NCI-H510A treated with DMSO at 0.1 percent for 48 hours (cell line): ENCODE measurements at regions not wholly inside any gene's neighbourhood (a gene's known extent, or its start where the extent isn't known, plus 50 kb on each side); places are given as distances from the start of the nearest gene placed in this dataset.

Source experiments
- DNase-seq: peaks from one replicate; lab custom pipeline; 2025; lab: John Stamatoyannopoulos, UW

- no peak for DNase-seq
Observed at GRCh38 chr10:130867446-130868194, 443.9 kb downstream of the TCERG1L start.

GRCh38 chr10:130869179-130869841 is 442.2 kb downstream of the TCERG1L start:
- DNase-seq, result no peak

DNA sequence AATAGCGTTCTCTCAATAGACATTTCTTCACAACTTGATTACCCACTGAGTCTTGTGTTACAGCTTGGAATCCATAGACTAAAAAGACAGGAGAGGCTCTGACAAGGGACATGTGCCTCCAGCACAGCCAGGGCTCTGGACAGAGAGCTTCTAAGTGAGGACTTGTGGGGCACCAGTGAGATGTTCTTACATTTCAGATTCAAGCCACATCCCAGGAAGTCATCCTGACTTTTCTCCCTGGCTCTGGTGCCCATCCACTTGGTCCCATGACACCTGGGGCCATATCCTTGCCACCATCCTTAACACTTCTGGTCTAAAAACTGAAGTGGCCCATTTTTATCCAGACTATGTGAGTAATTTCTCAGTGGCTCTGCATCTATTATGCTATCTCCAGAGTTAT is 440.1 kb downstream of the TCERG1L start:
- no peak for DNase-seq

GRCh38 chr10:130873636-130874035 is 437.9 kb downstream of the TCERG1L start:
- no peak for DNase-seq

- DNase-seq, result no peak
Observed at GRCh38 chr10:130875116-130875515, 436.4 kb downstream of the TCERG1L start.

DNA sequence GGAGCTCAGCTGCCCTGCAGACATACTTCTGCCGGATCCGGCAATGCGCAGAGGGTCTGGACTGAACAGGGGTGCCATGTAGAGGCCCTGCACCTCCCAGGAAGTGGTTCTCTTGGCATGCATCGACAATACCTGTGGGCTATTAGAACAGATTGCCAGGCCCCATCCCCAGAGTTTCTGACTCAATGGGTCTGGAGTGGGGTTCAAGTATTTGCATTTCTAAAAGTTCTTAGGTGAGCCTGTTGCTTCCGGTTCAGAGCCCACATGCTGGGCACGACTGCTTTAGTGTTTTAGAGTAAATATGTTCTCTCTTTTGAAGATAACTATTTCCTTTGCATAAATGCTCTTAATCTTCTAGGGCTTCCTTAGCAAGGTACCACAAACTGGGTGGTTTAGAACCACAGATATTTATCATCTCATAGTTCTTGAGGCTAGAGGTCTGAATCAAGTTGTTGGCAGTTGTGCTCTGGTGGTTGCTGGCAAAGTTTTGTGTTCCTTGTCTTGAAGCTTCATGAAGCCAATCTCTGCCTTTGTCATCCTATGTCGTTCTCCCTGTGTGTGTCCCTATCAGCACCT is 435.5 kb downstream of the TCERG1L start:
- DNase-seq, result no peak

GRCh38 chr10:130877126-130877525 is 434.4 kb downstream of the TCERG1L start:
- no peak for DNase-seq

- DNase-seq, result no peak
Observed at GRCh38 chr10:130878131-130878530, 433.4 kb downstream of the TCERG1L start.

DNA sequence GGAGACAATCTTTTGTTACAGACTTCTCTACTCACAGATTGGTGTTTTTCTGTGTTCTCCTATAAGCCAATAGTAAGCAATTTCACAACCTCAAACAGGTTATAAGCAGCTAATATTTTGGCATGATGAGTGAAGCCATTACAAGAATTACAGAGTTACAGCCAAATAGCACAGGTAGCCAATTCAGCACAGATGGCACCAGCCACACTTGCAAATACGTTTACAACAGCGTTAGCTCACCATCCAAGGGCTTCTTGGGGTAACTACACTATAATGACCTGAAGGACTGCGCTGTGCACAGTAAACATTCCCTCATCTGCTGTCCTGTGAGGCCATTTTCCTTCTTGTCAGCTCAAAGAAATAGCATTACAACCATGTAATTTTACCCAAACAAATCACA is 428.6 kb downstream of the TCERG1L start:
- DNase-seq, result no peak

DNA sequence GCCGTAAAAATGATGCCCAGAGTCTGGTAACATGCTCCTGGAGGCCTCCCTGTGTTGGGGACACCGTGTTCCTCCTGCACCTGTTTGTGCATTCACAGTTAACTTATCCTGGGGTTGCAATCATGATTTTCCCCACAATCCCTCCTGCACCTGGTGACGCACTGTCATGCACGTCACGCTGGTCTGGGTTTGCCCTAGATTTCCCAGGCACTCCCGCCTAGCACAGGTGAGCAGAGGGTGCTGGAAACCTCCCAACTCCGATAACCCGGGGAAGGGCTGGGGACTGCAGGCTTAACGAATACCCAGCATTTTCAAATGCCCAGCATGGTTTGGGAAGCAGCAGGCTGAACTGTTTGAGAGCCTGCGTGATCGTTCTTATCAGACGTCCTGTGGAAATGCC is 427.1 kb downstream of the TCERG1L start:
- DNase-seq, result no peak

- DNase-seq, result no peak
Observed at GRCh38 chr10:130885021-130885655, 426.4 kb downstream of the TCERG1L start.

DNA sequence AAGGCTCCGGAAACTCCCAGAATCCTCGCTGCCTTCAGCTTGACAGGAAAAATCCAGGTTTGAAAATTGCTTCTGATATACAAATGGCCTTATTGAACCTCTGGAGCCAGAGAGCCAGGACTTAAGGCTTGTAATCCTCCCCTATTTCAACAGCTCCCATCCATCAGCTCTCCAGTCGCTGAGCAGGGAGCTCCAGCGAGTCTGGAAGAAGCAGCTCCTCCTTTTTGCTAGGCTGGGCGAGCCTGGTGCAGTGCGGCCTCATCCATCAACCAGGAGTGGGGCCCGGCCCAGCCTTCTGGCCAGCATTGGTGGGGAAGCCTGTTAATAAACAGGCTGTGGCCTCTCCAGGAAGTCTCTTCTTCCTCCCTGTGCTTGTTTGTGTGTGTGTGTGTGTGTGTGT is 424.4 kb downstream of the TCERG1L start:
- no peak for DNase-seq

- no peak for DNase-seq
Observed at GRCh38 chr10:130888493-130888892, 423.0 kb downstream of the TCERG1L start.

- no peak for DNase-seq
Observed at GRCh38 chr10:130889240-130889639, 422.3 kb downstream of the TCERG1L start.

DNA sequence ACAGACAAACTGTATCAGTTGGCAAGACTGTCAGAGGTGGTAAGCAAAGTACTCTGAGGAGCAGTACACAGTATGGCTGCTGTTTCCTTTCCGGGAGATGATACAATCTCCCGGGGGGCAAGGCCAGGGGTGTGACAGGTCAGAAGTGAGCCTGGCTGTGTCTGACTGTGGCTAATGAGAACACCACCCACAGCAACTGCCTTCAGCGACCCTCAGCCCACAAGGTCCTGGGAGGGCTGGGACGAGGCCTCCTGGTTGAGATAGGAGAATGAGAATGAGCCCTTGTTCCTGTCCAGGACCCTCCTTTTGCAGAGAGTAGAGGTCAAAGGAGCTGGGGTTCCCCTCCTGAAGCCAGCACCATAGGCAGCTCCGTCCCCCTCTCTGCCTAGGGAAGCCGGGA is 421.7 kb downstream of the TCERG1L start:
- no peak for DNase-seq

GRCh38 chr10:130891066-130891465 is 420.5 kb downstream of the TCERG1L start:
- DNase-seq, result no peak

DNA sequence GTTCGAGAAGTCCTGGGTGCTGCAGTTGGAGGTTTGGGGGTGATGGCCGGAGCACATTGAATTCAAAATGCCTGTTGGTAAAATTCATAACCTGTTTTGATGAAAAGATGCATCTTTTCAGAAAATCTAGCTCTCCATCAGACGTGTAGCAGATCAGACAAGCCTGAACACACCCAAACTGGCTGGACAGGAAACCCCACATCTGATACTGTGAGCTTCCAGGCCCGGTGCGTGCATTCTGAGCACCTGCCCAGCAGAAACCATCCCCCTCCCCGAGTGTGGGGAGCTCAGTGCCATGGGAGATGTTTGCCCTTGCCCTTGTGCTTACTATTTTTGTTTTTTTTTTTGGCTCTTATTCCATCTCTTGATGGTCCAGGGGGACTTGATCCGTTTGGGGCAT is 417.1 kb downstream of the TCERG1L start:
- no peak for DNase-seq

- DNase-seq, result no peak
Observed at GRCh38 chr10:130895161-130895560, 416.4 kb downstream of the TCERG1L start.

DNA sequence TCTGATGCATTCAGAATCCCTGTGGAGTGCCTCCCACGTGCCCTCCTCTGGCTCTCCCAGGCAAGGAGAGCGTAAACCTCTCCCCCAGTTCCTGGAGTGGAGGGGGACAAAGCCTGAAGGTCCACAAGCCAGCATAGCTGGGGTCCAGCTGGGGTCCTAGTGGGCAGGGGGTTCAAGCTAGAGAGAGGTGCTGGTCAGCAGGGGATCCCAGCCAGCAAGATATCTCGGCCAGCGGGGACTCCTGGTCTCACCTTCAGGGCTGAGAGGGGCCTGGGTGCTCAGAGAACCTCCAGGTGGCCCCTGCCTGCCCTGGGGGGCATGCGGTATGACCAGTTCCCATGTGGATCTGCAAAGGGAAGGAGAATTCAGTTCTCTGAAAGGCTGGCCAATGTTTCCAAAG is 413.7 kb downstream of the TCERG1L start:
- DNase-seq, result no peak

DNA sequence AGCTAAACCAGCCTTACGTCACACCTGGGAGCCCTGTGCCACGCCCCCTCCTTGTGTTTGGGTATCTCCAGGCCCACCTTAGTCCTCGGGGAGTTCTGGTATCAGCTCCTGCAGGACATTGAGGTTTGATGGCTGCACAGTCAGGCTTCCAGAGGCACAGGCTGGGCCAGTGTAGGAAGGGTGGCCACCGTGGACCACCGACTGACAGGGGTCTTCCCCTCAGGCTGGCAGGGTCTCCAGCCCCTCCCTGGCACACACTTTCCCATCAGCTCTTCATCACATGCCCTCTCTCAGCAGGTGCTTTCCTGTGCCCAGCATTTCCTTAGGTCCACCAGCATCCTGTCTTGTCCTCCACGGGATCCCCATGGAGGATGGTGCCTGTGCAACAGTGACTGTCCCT is 413.1 kb downstream of the TCERG1L start:
- no peak for DNase-seq

DNA sequence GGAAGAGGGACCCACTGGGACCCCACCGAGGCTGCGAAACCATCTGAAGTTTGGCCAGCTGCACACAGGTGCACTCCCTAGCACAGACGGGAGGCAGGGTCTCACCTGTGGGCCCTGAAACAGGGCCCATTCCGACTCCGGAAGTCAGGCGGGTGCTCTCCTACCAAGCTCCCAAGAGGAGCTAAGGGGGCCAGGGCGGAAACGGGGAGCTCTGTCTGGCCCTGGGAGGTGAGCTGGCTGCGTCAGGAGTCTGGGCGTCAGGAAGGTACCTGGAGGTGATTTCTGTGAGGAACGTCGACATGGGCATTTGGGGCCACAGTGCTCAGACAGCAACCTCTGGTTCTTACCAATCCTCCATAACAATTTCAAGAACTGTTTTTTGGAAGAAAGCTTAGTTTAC is 411.7 kb downstream of the TCERG1L start:
- DNase-seq, result no peak

DNA sequence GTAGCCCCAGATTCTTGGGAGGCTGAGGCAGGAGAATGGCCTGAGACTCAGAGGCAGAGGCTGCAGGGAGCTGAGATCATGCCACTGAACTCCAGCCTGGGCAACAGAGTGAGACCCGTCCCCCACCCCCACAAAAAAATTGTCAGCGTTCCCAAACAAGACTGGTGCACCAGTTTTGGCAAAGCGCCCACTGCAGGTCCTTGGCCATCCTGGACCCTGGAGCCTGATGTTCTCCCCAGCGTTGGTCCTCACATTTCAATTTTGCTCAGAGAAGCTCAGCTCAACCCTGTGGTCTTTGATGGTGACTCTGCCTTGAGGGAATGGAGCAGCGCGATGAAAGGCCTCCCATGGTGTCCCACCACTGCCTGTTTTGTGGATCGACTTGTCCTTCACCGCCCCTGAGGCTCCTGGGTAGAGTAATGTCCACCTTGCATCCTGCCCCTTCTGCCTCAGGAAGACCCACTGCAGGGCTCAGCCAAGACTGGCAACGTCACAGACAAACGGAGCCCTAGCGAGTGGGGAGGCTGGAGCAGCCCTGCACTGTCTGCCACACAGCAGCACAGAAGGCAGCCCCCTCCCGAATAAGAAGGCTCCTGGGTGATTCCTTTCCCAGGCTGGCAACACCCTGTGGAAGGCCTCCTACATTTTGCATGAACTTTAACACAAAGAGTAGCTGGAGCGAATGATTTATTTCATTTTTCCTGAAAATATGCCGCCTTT is 410.9 kb downstream of the TCERG1L start:
- no peak for DNase-seq
